ENCODE measurements at regions not wholly inside any gene's neighbourhood (a gene's known extent, or its start where the extent isn't known, plus 50 kb on each side); places are given as distances from the start of the nearest gene placed in this dataset.

DNA sequence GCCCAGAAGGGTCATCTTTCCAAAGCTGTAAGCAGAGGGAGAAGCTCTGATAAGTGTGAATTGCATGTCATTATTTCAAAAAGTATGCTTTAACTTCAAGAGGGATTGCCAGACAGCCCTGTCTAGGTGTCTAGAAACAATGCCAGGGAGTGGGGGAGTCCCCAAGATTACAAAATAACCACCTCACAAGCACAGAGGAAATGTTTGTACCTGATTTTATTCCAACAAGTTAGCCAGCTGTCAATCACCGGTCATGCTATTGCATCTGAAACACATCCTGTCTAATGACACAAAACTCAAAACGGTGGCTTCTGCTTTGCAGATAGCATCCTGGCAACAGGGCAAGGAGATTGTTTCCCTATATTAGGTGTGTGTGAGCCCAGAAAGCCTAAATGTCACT, 154.2 kb upstream of the WWC1 start:
- peak; percentile 53 for ATAC-seq
- BruUV-seq (replicated peaks), result no TSS peak
- FAIRE-seq, result no peak

More for the DNA sequence above, 154.2 kb upstream of the WWC1 start:
- Histone ChIP-seq H3K27me3 (replicated peaks in 1 of 2; ENCODE audit: control insufficient read depth in 2 of 2, insufficient read depth in 2 of 2, low read length in 1 of 2) (no peaks in the 10 kb centered on the region; a peak in 1 of 4 replicates), H2AFZ (ENCODE audit: control insufficient read depth, low read depth, low read length) (no peak overlapping the region), H4K20me1 (ENCODE audit: control insufficient read depth, insufficient read depth) (no peaks in the 10 kb centered on the region), H3K4me2 (ENCODE audit: control insufficient read depth, insufficient read depth) (no peak overlapping the region), H3K27ac (ENCODE audit: control insufficient read depth, insufficient read depth) (no peak overlapping the region), H3K9ac (ENCODE audit: control insufficient read depth, insufficient read depth, low read length) (no peak overlapping the region), H3K4me3 (no peak overlapping the region), H3K79me2 (ENCODE audit: control insufficient read depth, insufficient read depth, low read length) (no peaks in the 10 kb centered on the region), H3K9me3 (replicated peaks; ENCODE audit: control insufficient read depth, insufficient read depth, low read length) (no peaks in the 10 kb centered on the region), H3K36me3 (ENCODE audit: control insufficient read depth in 2 of 2, insufficient read depth in 2 of 2, low read length in 1 of 2) (no peaks in the 10 kb centered on the region), H3K4me1 (ENCODE audit: control insufficient read depth, insufficient read depth, low read length) (peaks cover 14% of the 10 kb centered on the region)
- RAD21 ChIA-PET (ENCODE audit: unreplicated experiment), result no interaction called here
- in situ Hi-C loops (cut with MboI), result no loop called here
- TF ChIP-seq PAX8 (IDR thresholded peaks at IDR 0.05), result no peak
- TF ChIP-seq IKZF2 (IDR thresholded peaks at IDR 0.05), result peak in 1 of 2 experiments; percentile 10; a peak in 1 of 4 replicates
- TF ChIP-seq NBN (IDR thresholded peaks at IDR 0.05), result no peak
- TF ChIP-seq MYB (IDR thresholded peaks at IDR 0.05; ENCODE audit: borderline replicate concordance, low read depth, low read length), result no peak
- no peak for TF ChIP-seq NRF1 (conservative IDR thresholded peaks at IDR 0.05; ENCODE audit: low read depth, low read length)
- TF ChIP-seq PBX3 (IDR thresholded peaks at IDR 0.05; ENCODE audit: insufficient replicate concordance, low read depth, low read length), result peak; percentile 84
- TF ChIP-seq ZNF687 (IDR thresholded peaks at IDR 0.05), result no peak
- no peak for TF ChIP-seq RELB (IDR thresholded peaks at IDR 0.05; ENCODE audit: low read depth)
- no peak for TF ChIP-seq MYC (IDR thresholded peaks at IDR 0.05; ENCODE audit: insufficient read depth, insufficient read length, insufficient replicate concordance, low read length, severe bottlenecking)
- no peak for TF ChIP-seq NR2C1 (IDR thresholded peaks at IDR 0.05)
- TF ChIP-seq, protein P1, sequence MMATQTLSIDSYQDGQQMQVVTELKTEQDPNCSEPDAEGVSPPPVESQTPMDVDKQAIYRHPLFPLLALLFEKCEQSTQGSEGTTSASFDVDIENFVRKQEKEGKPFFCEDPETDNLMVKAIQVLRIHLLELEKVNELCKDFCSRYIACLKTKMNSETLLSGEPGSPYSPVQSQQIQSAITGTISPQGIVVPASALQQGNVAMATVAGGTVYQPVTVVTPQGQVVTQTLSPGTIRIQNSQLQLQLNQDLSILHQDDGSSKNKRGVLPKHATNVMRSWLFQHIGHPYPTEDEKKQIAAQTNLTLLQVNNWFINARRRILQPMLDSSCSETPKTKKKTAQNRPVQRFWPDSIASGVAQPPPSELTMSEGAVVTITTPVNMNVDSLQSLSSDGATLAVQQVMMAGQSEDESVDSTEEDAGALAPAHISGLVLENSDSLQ (IDR thresholded peaks at IDR 0.05), result peak; percentile 96
- CTCF ChIA-PET, result interaction anchor here (1.2 to 1.5 kb wide), 2 partner anchors 10 to 83 kb away, joined by 3 to 4 read pairs; no protein-coding TSS in a partner anchor
- POLR2A ChIA-PET, result no interaction called here
- peak; percentile 36 for DNase-seq (ENCODE audit: low read depth, low spot score)
- SMC1A ChIA-PET (ENCODE audit: uncharacterized antibody, unreplicated experiment), result interaction anchor here (1.3 to 2.7 kb wide), 5 partner anchors 14 to 66 kb away, joined by 3 to 9 read pairs (median 3); no protein-coding TSS in a partner anchor
- intact Hi-C loops (cut with micrococcal nuclease; ENCODE audit: unreplicated experiment), result no loop called here
- 0% methylated on average over 2 of the region's 2 CpGs for WGBS (ENCODE audit: insufficient coverage, insufficient replicate concordance, low lambda C conversion rate, missing lambda C conversion rate)

All from GM12878 (cell line).